Gastroesophageal sphincter (tissue), 3 donors: ENCODE measurements at regions not wholly inside any gene's neighbourhood (a gene's known extent, or its start where the extent isn't known, plus 50 kb on each side); places are given as distances from the start of the nearest gene placed in this dataset.

ENCODE experiments used
- POLR2A ChIP-seq, 2 donors: fragments of 450-650 bp; IDR thresholded peaks; one replicate each; pipeline ENCODE4 v1.6.1; 2017; ENCODE audit warnings: antibody characterized with exemption in 2 of 2, mild to moderate bottlenecking in 2 of 2, moderate library complexity in 1 of 2
- TF ChIP-seq, protein P1 (sequence below), 4 experiments: fragments of 200-600 bp in 2 of 4; fragments of 450-650 bp in 2 of 4; sonication (generic) in 1 of 4; IDR thresholded peaks; one replicate each; pipeline ENCODE4 v1.5.1; 2017 to 2019; ENCODE audit warnings: antibody characterized with exemption in 4 of 4, mild to moderate bottlenecking in 2 of 4, moderate library complexity in 2 of 4

DNA sequence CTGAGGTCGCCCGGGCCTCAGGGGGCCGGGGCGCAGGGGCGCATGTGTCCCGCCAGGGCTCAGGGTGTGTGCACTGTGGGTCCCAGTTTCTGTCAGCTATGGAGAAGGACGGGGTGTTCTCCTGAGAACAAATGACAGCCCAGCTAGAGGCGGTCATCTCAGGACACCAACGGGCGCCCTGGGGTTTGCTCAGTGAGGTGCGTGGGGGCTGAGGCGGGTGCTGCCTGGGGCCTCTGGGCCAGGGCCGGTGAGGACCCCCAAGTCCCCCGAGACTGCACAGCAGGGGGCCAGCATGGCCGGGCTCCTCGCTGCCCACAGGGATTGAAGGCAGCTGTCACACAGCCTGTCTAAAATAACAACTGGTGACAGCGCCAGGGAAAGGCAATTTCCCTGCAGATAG is 808.8 kb upstream of the SOX11 start:
- TF ChIP-seq POLR2A (IDR thresholded peaks at IDR 0.05), result no peak
- TF ChIP-seq, protein P1, sequence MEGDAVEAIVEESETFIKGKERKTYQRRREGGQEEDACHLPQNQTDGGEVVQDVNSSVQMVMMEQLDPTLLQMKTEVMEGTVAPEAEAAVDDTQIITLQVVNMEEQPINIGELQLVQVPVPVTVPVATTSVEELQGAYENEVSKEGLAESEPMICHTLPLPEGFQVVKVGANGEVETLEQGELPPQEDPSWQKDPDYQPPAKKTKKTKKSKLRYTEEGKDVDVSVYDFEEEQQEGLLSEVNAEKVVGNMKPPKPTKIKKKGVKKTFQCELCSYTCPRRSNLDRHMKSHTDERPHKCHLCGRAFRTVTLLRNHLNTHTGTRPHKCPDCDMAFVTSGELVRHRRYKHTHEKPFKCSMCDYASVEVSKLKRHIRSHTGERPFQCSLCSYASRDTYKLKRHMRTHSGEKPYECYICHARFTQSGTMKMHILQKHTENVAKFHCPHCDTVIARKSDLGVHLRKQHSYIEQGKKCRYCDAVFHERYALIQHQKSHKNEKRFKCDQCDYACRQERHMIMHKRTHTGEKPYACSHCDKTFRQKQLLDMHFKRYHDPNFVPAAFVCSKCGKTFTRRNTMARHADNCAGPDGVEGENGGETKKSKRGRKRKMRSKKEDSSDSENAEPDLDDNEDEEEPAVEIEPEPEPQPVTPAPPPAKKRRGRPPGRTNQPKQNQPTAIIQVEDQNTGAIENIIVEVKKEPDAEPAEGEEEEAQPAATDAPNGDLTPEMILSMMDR (IDR thresholded peaks at IDR 0.05), result no peak
